SK-N-SH (cell line): ENCODE measurements at regions not wholly inside any gene's neighbourhood (a gene's known extent, or its start where the extent isn't known, plus 50 kb on each side); places are given as distances from the start of the nearest gene placed in this dataset.

Experiments
- CTCF ChIA-PET: fragments of 300-600, 350-600 bp; formaldehyde crosslinking; extraction: SDS; loops from one replicate; lab custom pipeline; 2021; lab: Yijun Ruan, JAX
- POLR2A ChIA-PET: fragments of 350-600 bp; sonication (Branson Sonifier 250); formaldehyde crosslinking; extraction: SDS; loops from one replicate; lab custom pipeline; 2020; ENCODE audit warnings: antibody characterized with exemption, inconsistent platforms; lab: Yijun Ruan, JAX
- DNase-seq: peaks from one replicate; pipeline ENCODE4 v3.0.0; 2012
- H2AFZ ChIP-seq: fragments of 200-600 bp; sonication (generic); 2 replicates; pipeline ENCODE4 v1.8.1; 2016; ENCODE audit warnings: antibody characterized with exemption, mild to moderate bottlenecking, low read depth
- H3F3A ChIP-seq: fragments of 200-600 bp; sonication (generic); replicated peaks from 2 replicates; pipeline ENCODE3; 2016; ENCODE audit warnings: antibody characterized with exemption, mild to moderate bottlenecking; ENCODE audit not compliant: insufficient read depth
- H3K27ac ChIP-seq, 2 experiments: fragments of 200-500 bp in 1 of 2; fragments of 200-600 bp in 1 of 2; sonication (Bioruptor generic) in 1 of 2; sonication (generic), shearing (Covaris generic) in 1 of 2; 2 replicates each; pipeline versions ENCODE4 v1.5.1 to v1.6.1; 2014 to 2016; ENCODE audit warnings: low read depth in 2 of 2, inconsistent platforms in 1 of 2, low read length in 1 of 2, mild to moderate bottlenecking in 1 of 2, mixed read lengths in 1 of 2
- H3K27me3 ChIP-seq: fragments of 200-600 bp; sonication (generic), shearing (Covaris generic); 2 replicates; pipeline ENCODE4 v1.6.1; 2016; ENCODE audit warnings: mixed run types; ENCODE audit not compliant: insufficient read depth
- H3K36me3 ChIP-seq, 2 experiments: fragments of 200-500 bp in 1 of 2; fragments of 200-600 bp in 1 of 2; sonication (Bioruptor generic) in 1 of 2; sonication (generic) in 1 of 2; replicated peaks in 1 of 2; 2 replicates each; pipeline versions ENCODE3 to v1.5.1; 2014 to 2016; ENCODE audit warnings: low read length in 1 of 2, mild to moderate bottlenecking in 1 of 2; ENCODE audit not compliant: insufficient read depth in 2 of 2, control insufficient read depth in 1 of 2
- H3K4me1 ChIP-seq, 2 experiments: fragments of 200-500 bp in 1 of 2; fragments of 200-600 bp in 1 of 2; sonication (Bioruptor generic) in 1 of 2; sonication (generic), shearing (Covaris generic) in 1 of 2; 2 replicates each; pipeline versions ENCODE4 v1.5.1 to v1.6.1; 2014 to 2016; ENCODE audit warnings: low read depth in 1 of 2, low read length in 1 of 2, mixed run types in 1 of 2; ENCODE audit not compliant: insufficient read depth in 2 of 2, control insufficient read depth in 1 of 2
- H3K4me2 ChIP-seq: fragments of 200-600 bp; sonication (generic), shearing (Covaris generic); 2 replicates; pipeline ENCODE4 v1.6.1; 2017; ENCODE audit warnings: mixed run types
- H3K4me3 ChIP-seq, 2 experiments: fragments of 200-500 bp in 1 of 2; fragments of 200-600 bp in 1 of 2; sonication (Bioruptor generic) in 1 of 2; sonication (generic), shearing (Covaris generic) in 1 of 2; 2 replicates each; pipeline versions ENCODE4 v1.5.1 to v1.8.1; 2014 to 2016; ENCODE audit warnings: low read depth in 2 of 2, inconsistent platforms in 1 of 2, low read length in 1 of 2, mild to moderate bottlenecking in 1 of 2, mixed read lengths in 1 of 2, moderate library complexity in 1 of 2
- H3K79me2 ChIP-seq: fragments of 200-600 bp; sonication (generic); 2 replicates; pipeline ENCODE4 v1.8.1; 2017; ENCODE audit warnings: mild to moderate bottlenecking; ENCODE audit not compliant: insufficient read depth
- H3K9ac ChIP-seq: fragments of 200-600 bp; sonication (generic); 2 replicates; pipeline ENCODE4 v1.6.1; 2017; ENCODE audit warnings: mixed run types
- H3K9me2 ChIP-seq: fragments of 200-600 bp; sonication (generic); 2 replicates; pipeline ENCODE4 v1.6.1; 2017; ENCODE audit warnings: mixed run types
- H3K9me3 ChIP-seq: fragments of 200-600 bp; sonication (generic); 2 replicates; pipeline ENCODE4 v1.6.1; 2017; ENCODE audit warnings: mixed run types, mild to moderate bottlenecking, moderate library complexity
- H4K20me1 ChIP-seq: fragments of 200-600 bp; sonication (generic); 2 replicates; pipeline ENCODE4 v1.6.1; 2017; ENCODE audit warnings: mild to moderate bottlenecking, mixed run types; ENCODE audit not compliant: insufficient read depth
- CHD2 ChIP-seq: fragments of 150-350 bp; IDR thresholded peaks from 2 replicates; pipeline ENCODE4 v1.6.1; 2018; ENCODE audit warnings: low read length; ENCODE audit not compliant: partially characterized antibody
- ELF1 ChIP-seq: IDR thresholded peaks from 2 replicates; pipeline ENCODE4 v1.4.0; 2012
- FOSL2 ChIP-seq: IDR thresholded peaks from 2 replicates; pipeline ENCODE4 v1.4.0; 2012; ENCODE audit warnings: low read depth, mild to moderate bottlenecking, moderate library complexity, borderline replicate concordance
- GABPA ChIP-seq: IDR thresholded peaks from 2 replicates; pipeline ENCODE4 v1.4.0; 2012; ENCODE audit warnings: low read depth, mild to moderate bottlenecking
- GATA2 ChIP-seq: sonication (generic); formaldehyde crosslinking; IDR thresholded peaks from 2 replicates; pipeline ENCODE4 v1.5.0; 2020; ENCODE audit warnings: mild to moderate bottlenecking, missing genetic modification reagents
- IRF3 ChIP-seq: fragments of 150-350 bp; IDR thresholded peaks from 2 replicates; pipeline ENCODE4 v1.6.1; 2016; ENCODE audit warnings: mild to moderate bottlenecking, low read depth, low read length
- JUND ChIP-seq: IDR thresholded peaks from 2 replicates; pipeline ENCODE4 v1.4.0; 2012
- MAX ChIP-seq: IDR thresholded peaks from 2 replicates; pipeline ENCODE4 v1.4.0; 2012; ENCODE audit warnings: low read depth
- MEF2A ChIP-seq: IDR thresholded peaks from 2 replicates; pipeline ENCODE4 v1.4.0; 2012; ENCODE audit warnings: low read depth, borderline replicate concordance
- MXI1 ChIP-seq: IDR thresholded peaks from 2 replicates; pipeline ENCODE4 v1.6.1; 2012; ENCODE audit warnings: mild to moderate bottlenecking, low read depth, low read length, improper control_type of control experiment
- POLR2AphosphoS5 ChIP-seq: IDR thresholded peaks from 2 replicates; pipeline ENCODE4 v1.6.1; 2012; ENCODE audit warnings: low read depth, low read length
- RAD21 ChIP-seq: IDR thresholded peaks from 2 replicates; pipeline ENCODE4 v1.6.1; 2012; ENCODE audit warnings: mild to moderate bottlenecking, low read length
- RCOR1 ChIP-seq: fragments of 150-350 bp; IDR thresholded peaks from 2 replicates; pipeline ENCODE4 v1.6.1; 2017; ENCODE audit warnings: antibody characterized with exemption, low read length
- REST ChIP-seq: IDR thresholded peaks from 2 replicates; pipeline ENCODE4 v1.6.1; 2012; ENCODE audit warnings: mild to moderate bottlenecking, low read depth, low read length, moderate library complexity
- RFX5 ChIP-seq: IDR thresholded peaks from 2 replicates; pipeline ENCODE4 v1.6.1; 2012; ENCODE audit warnings: mild to moderate bottlenecking, improper control_type of control experiment, low read length
- RXRA ChIP-seq: IDR thresholded peaks from 2 replicates; pipeline ENCODE4 v1.4.0; 2012; ENCODE audit warnings: low read depth, mild to moderate bottlenecking, borderline replicate concordance
- SIN3A ChIP-seq: IDR thresholded peaks from 2 replicates; pipeline ENCODE4 v1.6.1; 2012; ENCODE audit warnings: low read depth, mild to moderate bottlenecking, low read length, moderate library complexity, borderline replicate concordance
- SMC3 ChIP-seq: IDR thresholded peaks from 2 replicates; pipeline ENCODE4 v1.6.1; 2012; ENCODE audit warnings: low read depth, low read length, improper control_type of control experiment
- TEAD4 ChIP-seq: IDR thresholded peaks from 2 replicates; pipeline ENCODE4 v1.4.0; 2012; ENCODE audit warnings: mild to moderate bottlenecking, borderline replicate concordance; ENCODE audit not compliant: insufficient read depth
- USF2 ChIP-seq: fragments of 150-350 bp; IDR thresholded peaks from 2 replicates; pipeline ENCODE4 v1.6.1; 2017; ENCODE audit warnings: antibody characterized with exemption, low read length, low read depth, borderline replicate concordance
- WGBS: methylation state at CpG from one replicate; pipeline ENCODE4 v1.1.6; 2017; ENCODE audit warnings: low lambda C conversion rate; 5-methylcytosine and 5-hydroxymethylcytosine counted together

GRCh38 chr4:149931431-149931830, 115.8 kb upstream of the IQCM start:
- H3K9me2 ChIP-seq = no peaks in the 10 kb centered on the region
- CTCF ChIA-PET = no interaction called here
- POLR2A ChIA-PET = no interaction called here
- no peaks in the 10 kb centered on the region for H4K20me1 ChIP-seq
- peak overlapping the region in 1 of 2 experiments; percentile 64; a peak in 1 of 4 replicates for H3K27ac ChIP-seq
- no peaks in the 10 kb centered on the region for H3F3A ChIP-seq
- H3K4me2 ChIP-seq = no peak overlapping the region
- TF ChIP-seq MEF2A (no peak), ELF1 (no peak), RAD21 (no peak), CHD2 (no peak), USF2 (no peak), REST (no peak), TEAD4 (no peak), SMC3 (no peak), RFX5 (no peak), FOSL2 (no peak), GATA2 (CRISPR knock-in tag) (no peak), SIN3A (no peak), POLR2AphosphoS5 (no peak), MXI1 (no peak), GABPA (no peak), RCOR1 (no peak), JUND (no peak), MAX (no peak), IRF3 (no peak), RXRA (no peak)
- no peak overlapping the region for H3K4me3 ChIP-seq
- no peak for DNase-seq
- no peak overlapping the region for H2AFZ ChIP-seq
- no peaks in the 10 kb centered on the region; the same call in 1 of the 2 replicates for H3K27me3 ChIP-seq
- no peaks in the 10 kb centered on the region for H3K79me2 ChIP-seq
- H3K36me3 ChIP-seq = no peaks in the 10 kb centered on the region
- H3K4me1 ChIP-seq = peaks cover 0 to 7% of the 10 kb centered on the region in 2 experiments; a peak in 2 of 4 replicates
- no peak overlapping the region for H3K9ac ChIP-seq
- no peaks in the 10 kb centered on the region for H3K9me3 ChIP-seq
- WGBS = 49% methylated on average over 2 of the region's 2 CpGs
